ENCODE measurements at regions not wholly inside any gene's neighbourhood (a gene's known extent, or its start where the extent isn't known, plus 50 kb on each side); places are given as distances from the start of the nearest gene placed in this dataset.
"Not testable (repeated sequence)": the region's sequence is repeated elsewhere in the genome, so short reads cannot be mapped to it uniquely, and the experiment has no call there.

- no peak for DNase-seq
These were observed 187.2 kb upstream of the FANCL start for GRCh38 chr2:58428096-58429013.

GRCh38 chr2:58427572-58428095 lies 186.5 kb upstream of the FANCL start:
- no peak for DNase-seq

- DNase-seq = no peak
These were observed 184.2 kb upstream of the FANCL start for GRCh38 chr2:58425368-58425767.

GRCh38 chr2:58419983-58420382 lies 178.9 kb upstream of the FANCL start:
- DNase-seq = no peak

GRCh38 chr2:58416696-58417095 lies 175.6 kb upstream of the FANCL start:
- no peak for DNase-seq

- no peak for DNase-seq
These were observed 173.4 kb upstream of the FANCL start for GRCh38 chr2:58414506-58414905.

GRCh38 chr2:58410549-58410948 lies 169.4 kb upstream of the FANCL start:
- DNase-seq = no peak

GRCh38 chr2:58407487-58407886 lies 166.4 kb upstream of the FANCL start:
- no peak for DNase-seq

GRCh38 chr2:58405341-58405740 lies 164.2 kb upstream of the FANCL start:
- DNase-seq = no peak

- DNase-seq = no peak
These were observed 160.8 kb upstream of the FANCL start for GRCh38 chr2:58401936-58402335.

GRCh38 chr2:58398406-58398805 lies 157.3 kb upstream of the FANCL start:
- no peak for DNase-seq

- no peak for DNase-seq
These were observed 146.6 kb upstream of the FANCL start for GRCh38 chr2:58387701-58388100.

GRCh38 chr2:58386904-58387303 lies 145.8 kb upstream of the FANCL start:
- not testable (repeated sequence) for DNase-seq

GRCh38 chr2:58378152-58378551 lies 137.0 kb upstream of the FANCL start:
- DNase-seq = no peak

GRCh38 chr2:58377181-58377580 lies 136.1 kb upstream of the FANCL start:
- no peak for DNase-seq

GRCh38 chr2:58376592-58376991 lies 135.5 kb upstream of the FANCL start:
- no peak for DNase-seq

GRCh38 chr2:58369594-58369993 lies 128.5 kb upstream of the FANCL start:
- DNase-seq = no peak

GRCh38 chr2:58364098-58364497 lies 123.0 kb upstream of the FANCL start:
- no peak for DNase-seq

- no peak for DNase-seq
These were observed 116.9 kb upstream of the FANCL start for GRCh38 chr2:58358026-58358425.

- no peak for DNase-seq
These were observed 116.4 kb upstream of the FANCL start for GRCh38 chr2:58357521-58357920.

GRCh38 chr2:58354230-58354629 lies 113.1 kb upstream of the FANCL start:
- DNase-seq = no peak

- no peak for DNase-seq
These were observed 109.4 kb upstream of the FANCL start for GRCh38 chr2:58350484-58350883.

- DNase-seq = no peak
These were observed 106.7 kb upstream of the FANCL start for GRCh38 chr2:58347810-58348209.

GRCh38 chr2:58341047-58341446 lies 99.9 kb upstream of the FANCL start:
- DNase-seq = no peak

All from CD4-positive, alpha-beta T cell treated with Interleukin-12 subunit alpha and Interleukin-12 subunit beta, for 1 hour (primary cell).